BJ (cell line): ENCODE measurements at regions not wholly inside any gene's neighbourhood (a gene's known extent, or its start where the extent isn't known, plus 50 kb on each side); places are given as distances from the start of the nearest gene placed in this dataset.

Experiments
- CTCF ChIA-PET: fragments of 350-600 bp; formaldehyde crosslinking; extraction: SDS; loops from one replicate; lab custom pipeline; 2021; ENCODE audit warnings: antibody characterized with exemption, inconsistent platforms; lab: Yijun Ruan, JAX
- POLR2A ChIA-PET: fragments of 300-600 bp; sonication (Branson Sonifier 250); formaldehyde crosslinking; extraction: SDS; loops from one replicate; lab custom pipeline; 2021; ENCODE audit warnings: antibody characterized with exemption; lab: Charles Lee
- DNase-seq: peaks from one replicate; pipeline ENCODE4 v3.0.0-alpha.2; 2011; ENCODE audit warnings: low read depth
- H3K27me3 ChIP-seq: 2 replicates; pipeline ENCODE4 v1.6.0; 2011; ENCODE audit warnings: low read length; ENCODE audit not compliant: control insufficient read depth, insufficient read depth
- H3K36me3 ChIP-seq: 2 replicates; pipeline ENCODE4 v1.5.1; 2011; ENCODE audit warnings: low read length; ENCODE audit not compliant: control insufficient read depth, insufficient read depth
- H3K4me3 ChIP-seq: 2 replicates; pipeline ENCODE4 v1.5.1; 2011; ENCODE audit warnings: low read depth, mild to moderate bottlenecking, control low read depth, low read length
- TF ChIP-seq, protein P1 (sequence below): IDR thresholded peaks from 2 replicates; pipeline ENCODE4 v1.5.1; 2011; ENCODE audit warnings: low read depth, mild to moderate bottlenecking, control low read depth, inconsistent platforms, low read length, moderate library complexity; ENCODE audit not compliant: insufficient read depth

DNA sequence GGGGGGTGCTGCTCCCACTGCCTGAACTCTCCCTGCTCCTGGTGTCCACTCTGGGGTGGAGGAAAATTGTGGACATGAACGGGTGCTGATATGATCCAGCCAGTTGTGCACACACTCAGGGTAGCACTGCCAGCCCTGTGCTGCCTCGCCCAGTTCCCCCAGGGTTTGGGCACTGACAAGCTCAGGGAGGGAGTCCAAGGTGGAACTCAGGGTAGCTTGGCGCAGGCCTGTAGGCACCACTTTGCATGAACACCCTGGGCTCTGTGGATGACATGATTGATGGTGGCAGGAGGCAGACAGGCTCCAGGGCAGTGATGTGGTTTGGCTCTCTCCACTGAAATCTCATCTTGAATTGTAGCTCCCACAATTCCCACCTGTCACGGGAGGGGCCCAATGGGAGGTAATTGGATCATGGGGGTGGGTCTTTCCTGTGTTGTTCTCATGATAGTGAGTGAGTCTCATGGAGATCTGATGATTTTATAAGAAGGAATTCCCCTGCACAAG lies 572.0 kb upstream of the PABPC4L start:
- H3K4me3 ChIP-seq: no peak overlapping the region
- no peaks in the 10 kb centered on the region for H3K36me3 ChIP-seq
- CTCF ChIA-PET: no interaction called here
- H3K27me3 ChIP-seq: no peaks in the 10 kb centered on the region
- POLR2A ChIA-PET: no interaction called here
- DNase-seq: no peak
- TF ChIP-seq, protein P1, sequence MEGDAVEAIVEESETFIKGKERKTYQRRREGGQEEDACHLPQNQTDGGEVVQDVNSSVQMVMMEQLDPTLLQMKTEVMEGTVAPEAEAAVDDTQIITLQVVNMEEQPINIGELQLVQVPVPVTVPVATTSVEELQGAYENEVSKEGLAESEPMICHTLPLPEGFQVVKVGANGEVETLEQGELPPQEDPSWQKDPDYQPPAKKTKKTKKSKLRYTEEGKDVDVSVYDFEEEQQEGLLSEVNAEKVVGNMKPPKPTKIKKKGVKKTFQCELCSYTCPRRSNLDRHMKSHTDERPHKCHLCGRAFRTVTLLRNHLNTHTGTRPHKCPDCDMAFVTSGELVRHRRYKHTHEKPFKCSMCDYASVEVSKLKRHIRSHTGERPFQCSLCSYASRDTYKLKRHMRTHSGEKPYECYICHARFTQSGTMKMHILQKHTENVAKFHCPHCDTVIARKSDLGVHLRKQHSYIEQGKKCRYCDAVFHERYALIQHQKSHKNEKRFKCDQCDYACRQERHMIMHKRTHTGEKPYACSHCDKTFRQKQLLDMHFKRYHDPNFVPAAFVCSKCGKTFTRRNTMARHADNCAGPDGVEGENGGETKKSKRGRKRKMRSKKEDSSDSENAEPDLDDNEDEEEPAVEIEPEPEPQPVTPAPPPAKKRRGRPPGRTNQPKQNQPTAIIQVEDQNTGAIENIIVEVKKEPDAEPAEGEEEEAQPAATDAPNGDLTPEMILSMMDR: no peak

DNA sequence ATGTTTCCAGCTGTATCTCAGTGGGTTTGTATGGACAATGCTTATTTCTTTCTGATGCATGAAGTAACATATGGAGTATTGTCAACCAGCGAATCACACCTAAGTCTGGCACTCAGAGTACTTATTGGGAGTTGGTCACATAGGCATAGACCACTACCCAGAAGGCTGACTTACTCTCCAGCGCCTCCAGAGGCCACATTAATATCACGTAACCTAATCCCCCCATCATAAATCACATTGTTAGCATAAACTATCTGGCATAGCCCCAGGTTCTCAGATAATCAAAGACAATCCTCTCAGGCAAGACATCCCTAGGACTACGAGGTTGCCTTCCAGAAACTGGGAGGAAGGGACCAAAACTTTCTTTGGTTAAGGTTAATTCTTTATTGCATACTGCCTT lies 560.5 kb upstream of the PABPC4L start:
- no peak for DNase-seq
- ChIA-PET POLR2A (no interaction called here), CTCF (interaction anchor here (1.1 kb wide), 2 partner anchors 12 to 18 kb away, joined by 3 read pairs; no protein-coding TSS in a partner anchor)
- TF ChIP-seq, protein P1: 0 out of 2 replicates have a peak, but pooled peaks have one; percentile 11
- H3K36me3 ChIP-seq: no peaks in the 10 kb centered on the region
- H3K27me3 ChIP-seq: no peaks in the 10 kb centered on the region
- H3K4me3 ChIP-seq: no peak overlapping the region

DNA sequence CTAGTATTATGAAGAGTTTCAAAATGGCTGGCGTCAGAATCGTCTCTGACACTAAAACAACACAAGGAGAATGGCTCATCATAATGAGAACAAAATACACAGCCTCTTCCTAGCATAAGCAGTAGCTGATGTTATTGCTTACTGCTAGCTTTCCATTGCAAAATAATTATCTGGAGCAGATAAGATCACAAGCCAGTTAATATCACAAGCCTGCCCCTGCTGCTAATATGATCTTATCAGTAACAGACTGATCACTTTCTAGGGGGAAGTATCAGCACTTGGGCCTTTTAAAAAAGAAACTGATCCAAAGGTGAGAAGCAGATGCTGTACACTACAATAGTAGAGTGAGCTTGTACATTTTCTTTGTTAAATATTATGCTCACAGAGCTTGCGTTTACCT lies 554.8 kb upstream of the PABPC4L start:
- POLR2A ChIA-PET: no interaction called here
- no peak overlapping the region for H3K4me3 ChIP-seq
- CTCF ChIA-PET: no interaction called here
- TF ChIP-seq, protein P1: no peak
- DNase-seq: no peak
- H3K27me3 ChIP-seq: no peaks in the 10 kb centered on the region
- H3K36me3 ChIP-seq: no peaks in the 10 kb centered on the region

DNA sequence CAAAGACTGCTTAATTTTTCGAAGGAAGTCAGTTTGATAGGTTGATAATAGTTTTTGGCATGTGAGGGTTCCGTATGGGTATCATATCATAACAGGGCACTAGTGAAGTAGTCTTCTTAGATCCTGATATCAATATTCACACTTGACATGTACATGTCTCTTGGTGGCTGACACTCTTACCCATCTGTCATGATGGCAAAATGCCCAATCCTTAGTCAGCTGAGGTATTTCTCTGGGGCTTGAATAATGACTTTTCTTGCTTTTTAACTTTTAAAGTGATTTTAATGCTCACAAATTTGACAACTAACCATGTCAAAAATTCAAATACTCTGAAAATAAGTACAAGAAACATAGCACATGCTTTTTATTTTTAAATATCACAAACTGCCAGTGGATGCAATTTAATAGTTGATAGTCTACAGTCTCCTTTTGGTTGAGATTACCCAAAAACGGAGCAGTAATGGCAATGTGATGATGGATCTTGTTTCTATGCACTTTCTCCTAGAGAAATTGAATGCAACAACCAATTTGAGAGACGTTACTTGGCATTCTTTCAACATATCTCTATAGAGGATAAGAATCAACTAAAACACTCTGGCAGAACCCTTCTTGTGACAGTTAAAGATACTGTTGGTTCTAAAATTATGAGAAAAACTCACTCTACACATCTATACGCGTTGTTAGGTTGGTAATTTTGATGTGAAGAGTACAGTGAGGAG lies 552.9 kb upstream of the PABPC4L start:
- no peak for DNase-seq
- Histone ChIP-seq H3K4me3 (no peak overlapping the region), H3K36me3 (no peaks in the 10 kb centered on the region), H3K27me3 (no peaks in the 10 kb centered on the region)
- ChIA-PET CTCF (no interaction called here), POLR2A (no interaction called here)
- TF ChIP-seq, protein P1: no peak

DNA sequence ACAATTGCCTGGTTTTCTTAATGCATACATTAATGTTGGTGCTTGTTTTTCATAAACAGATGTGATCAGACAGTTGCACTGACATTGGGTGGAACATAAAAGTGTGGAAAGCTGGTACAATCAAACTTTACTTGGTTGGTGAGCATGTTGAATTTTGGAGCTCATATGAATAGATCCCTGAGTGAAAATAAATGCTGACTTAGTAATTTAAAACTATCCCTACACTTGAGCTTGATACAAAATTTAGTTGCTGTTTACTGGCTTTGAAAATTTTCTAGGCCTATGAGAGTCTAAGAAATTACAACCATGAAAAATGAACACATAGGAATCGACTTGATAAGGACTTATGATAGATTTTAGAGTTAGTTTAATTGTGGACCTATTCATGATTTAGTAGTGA lies 551.8 kb upstream of the PABPC4L start:
- Histone ChIP-seq H3K36me3 (no peaks in the 10 kb centered on the region), H3K27me3 (no peaks in the 10 kb centered on the region), H3K4me3 (no peak overlapping the region)
- ChIA-PET POLR2A (no interaction called here), CTCF (no interaction called here)
- TF ChIP-seq, protein P1: no peak
- no peak for DNase-seq
